DOHH2 (cell line): ENCODE measurements at regions not wholly inside any gene's neighbourhood (a gene's known extent, or its start where the extent isn't known, plus 50 kb on each side); places are given as distances from the start of the nearest gene placed in this dataset.

Source experiments
- H3F3A ChIP-seq: fragments of 200-600 bp; sonication (generic), shearing (Covaris generic); 2 replicates; pipeline ENCODE4 v1.6.0; 2016; ENCODE audit warnings: antibody characterized with exemption, mild to moderate bottlenecking; ENCODE audit not compliant: control insufficient read depth, insufficient read depth
- H3K27ac ChIP-seq: fragments of 200-600 bp; sonication (generic); 2 replicates; pipeline ENCODE4 v1.5.1; 2014; ENCODE audit warnings: low read depth, mild to moderate bottlenecking, low read length, moderate library complexity
- H3K27me3 ChIP-seq: fragments of 200-600 bp; sonication (generic); 2 replicates; pipeline ENCODE4 v1.6.1; 2014; ENCODE audit warnings: mild to moderate bottlenecking, low read length, mixed read lengths; ENCODE audit not compliant: control insufficient read depth
- H3K36me3 ChIP-seq: fragments of 200-600 bp; sonication (generic); 2 replicates; pipeline ENCODE4 v1.6.1; 2014; ENCODE audit warnings: mild to moderate bottlenecking, low read length, moderate library complexity, mixed read lengths; ENCODE audit not compliant: control insufficient read depth
- H3K4me1 ChIP-seq: fragments of 200-600 bp; sonication (generic); 2 replicates; pipeline ENCODE4 v1.6.1; 2014; ENCODE audit warnings: mild to moderate bottlenecking, low read length, mixed read lengths; ENCODE audit not compliant: control insufficient read depth
- H3K4me2 ChIP-seq: fragments of 200-600 bp; sonication (generic); 2 replicates; pipeline ENCODE4 v1.6.0; 2014; ENCODE audit warnings: mild to moderate bottlenecking, low read length, moderate library complexity
- H3K4me3 ChIP-seq: fragments of 200-600 bp; sonication (generic); 2 replicates; pipeline ENCODE4 v1.5.1; 2014; ENCODE audit warnings: mild to moderate bottlenecking, low read length, mixed read lengths
- H3K79me2 ChIP-seq: fragments of 200-600 bp; sonication (generic); 2 replicates; pipeline ENCODE4 v1.6.1; 2014; ENCODE audit warnings: mild to moderate bottlenecking, low read length, mixed read lengths; ENCODE audit not compliant: control insufficient read depth
- H3K9me2 ChIP-seq: fragments of 200-600 bp; sonication (generic); replicated peaks from 2 replicates; pipeline ENCODE4 v1.6.1; 2014; ENCODE audit warnings: mild to moderate bottlenecking, low read length, mixed read lengths; ENCODE audit not compliant: control insufficient read depth
- H3K9me3 ChIP-seq: fragments of 200-600 bp; sonication (generic); 2 replicates; pipeline ENCODE4 v1.6.1; 2014; ENCODE audit warnings: antibody characterized with exemption, low read length, mixed read lengths; ENCODE audit not compliant: control insufficient read depth, insufficient read depth
- H4K20me1 ChIP-seq: fragments of 200-600 bp; sonication (generic); 2 replicates; pipeline ENCODE4 v1.6.0; 2014; ENCODE audit warnings: low read depth, mild to moderate bottlenecking, antibody characterized with exemption, low read length, moderate library complexity; ENCODE audit not compliant: control insufficient read depth, insufficient read depth
- CTCF ChIP-seq: fragments of 200-600 bp; sonication (generic); IDR thresholded peaks from one replicate; pipeline ENCODE4 v1.5.1; 2014; ENCODE audit warnings: antibody characterized with exemption, mild to moderate bottlenecking, low read depth, low read length; ENCODE audit not compliant: poor library complexity, severe bottlenecking
- EZH2phosphoT487 ChIP-seq: fragments of 200-600 bp; sonication (generic); IDR thresholded peaks from 2 replicates; pipeline ENCODE4 v1.6.1; 2017; ENCODE audit warnings: borderline replicate concordance, mild to moderate bottlenecking, antibody characterized with exemption, low read length, moderate library complexity, mixed read lengths

GRCh38 chr13:23518231-23518630 lies 52.0 kb upstream of the TNFRSF19 start:
- Histone ChIP-seq H3K79me2 (no peaks in the 10 kb centered on the region), H3K9me3 (no peaks in the 10 kb centered on the region), H4K20me1 (no peaks in the 10 kb centered on the region), H3K4me3 (no peak overlapping the region), H3K36me3 (no peaks in the 10 kb centered on the region), H3K27ac (no peak overlapping the region), H3K27me3 (no peaks in the 10 kb centered on the region), H3K4me1 (no peaks in the 10 kb centered on the region), H3F3A (no peaks in the 10 kb centered on the region), H3K9me2 (no peaks in the 10 kb centered on the region), H3K4me2 (no peak overlapping the region)
- TF ChIP-seq CTCF (no peak), EZH2phosphoT487 (no peak)
